ENCODE measurements at regions not wholly inside any gene's neighbourhood (a gene's known extent, or its start where the extent isn't known, plus 50 kb on each side); places are given as distances from the start of the nearest gene placed in this dataset.

- TF ChIP-seq ATF7 (IDR thresholded peaks at IDR 0.05; ENCODE audit: low read depth) = no peak
- no peak for TF ChIP-seq RAD51 (IDR thresholded peaks at IDR 0.05)
- no peak for TF ChIP-seq SMAD5 (IDR thresholded peaks at IDR 0.05; ENCODE audit: low read depth)
- TF ChIP-seq SP1 (IDR thresholded peaks at IDR 0.05; ENCODE audit: low read depth, low read length) = no peak
- TF ChIP-seq RAD21 (IDR thresholded peaks at IDR 0.05; ENCODE audit: insufficient read depth, low read depth, low read length) = no peak
- TF ChIP-seq CREM (IDR thresholded peaks at IDR 0.05; ENCODE audit: low read depth) = no peak
- no peak for TF ChIP-seq SIN3A (IDR thresholded peaks at IDR 0.05; ENCODE audit: low read depth, low read length)
These were observed 871.1 kb upstream of the CELF2 start (continued) for GRCh38 chr10:10146604-10147003.

GRCh38 chr10:10149899-10150298 is 867.8 kb upstream of the CELF2 start:
- no TSS peak for BruUV-seq (replicated peaks)
- DNase-seq (ENCODE audit: low read depth, low spot score) (no peak), FAIRE-seq (no peak)
- TF ChIP-seq TCF7 (IDR thresholded peaks at IDR 0.05; ENCODE audit: borderline replicate concordance) = no peak
- TF ChIP-seq ETV6 (conservative IDR thresholded peaks at IDR 0.05 in 1 of 2, IDR thresholded peaks at IDR 0.05 in 1 of 2; ENCODE audit: borderline replicate concordance in 1 of 2, low read depth in 1 of 2) = no peak
- no peak for TF ChIP-seq CEBPZ (IDR thresholded peaks at IDR 0.05; ENCODE audit: low read depth, low read length)
- TF ChIP-seq HDGF (IDR thresholded peaks at IDR 0.05) = no peak
- no peak for TF ChIP-seq SMAD1 (IDR thresholded peaks at IDR 0.05; ENCODE audit: low read depth, partially characterized antibody)
- TF ChIP-seq MTA3 (IDR thresholded peaks at IDR 0.05; ENCODE audit: borderline replicate concordance, low read length) = no peak
- TF ChIP-seq ZBTB11 (CRISPR knock-in tag; IDR thresholded peaks at IDR 0.05) = no peak
- no peak for TF ChIP-seq JUND (IDR thresholded peaks at IDR 0.05; ENCODE audit: low read depth, low read length)
- TF ChIP-seq CEBPB (IDR thresholded peaks at IDR 0.05; ENCODE audit: borderline replicate concordance in 1 of 2, low read depth in 2 of 2, low read length in 2 of 2) = no peak
- TF ChIP-seq SRF (IDR thresholded peaks at IDR 0.05; ENCODE audit: low read depth in 2 of 2, low read length in 2 of 2) = no peak

More at GRCh38 chr10:10149899-10150298, 867.8 kb upstream of the CELF2 start:
- Histone ChIP-seq H3K4me1 (ENCODE audit: control insufficient read depth, insufficient read depth, low read length) (no peaks in the 10 kb centered on the region), H3K4me3 (no peak overlapping the region), H3K9me3 (replicated peaks; ENCODE audit: control insufficient read depth, insufficient read depth, low read length) (no peaks in the 10 kb centered on the region), H4K20me1 (ENCODE audit: control insufficient read depth, insufficient read depth) (no peaks in the 10 kb centered on the region), H3K4me2 (ENCODE audit: control insufficient read depth, insufficient read depth) (no peak overlapping the region), H3K79me2 (ENCODE audit: control insufficient read depth, insufficient read depth, low read length) (no peaks in the 10 kb centered on the region), H2AFZ (ENCODE audit: control insufficient read depth, low read depth, low read length) (no peak overlapping the region), H3K36me3 (ENCODE audit: control insufficient read depth in 2 of 2, insufficient read depth in 2 of 2, low read length in 1 of 2) (no peaks in the 10 kb centered on the region), H3K27me3 (replicated peaks in 1 of 2; ENCODE audit: control insufficient read depth in 2 of 2, insufficient read depth in 2 of 2, low read length in 1 of 2) (no peaks in the 10 kb centered on the region), H3K9ac (ENCODE audit: control insufficient read depth, insufficient read depth, low read length) (no peak overlapping the region), H3K27ac (ENCODE audit: control insufficient read depth, insufficient read depth) (no peak overlapping the region)
- ATAC-seq = no peak
- ChIA-PET RAD21 (ENCODE audit: unreplicated experiment) (no interaction called here), CTCF (no interaction called here), SMC1A (ENCODE audit: uncharacterized antibody, unreplicated experiment) (no interaction called here), POLR2A (no interaction called here)
- 0% methylated on average over 1 of the region's 1 CpG for WGBS (ENCODE audit: insufficient coverage, insufficient replicate concordance, low lambda C conversion rate, missing lambda C conversion rate)
- in situ Hi-C loops (cut with MboI) (no loop called here), intact Hi-C loops (cut with micrococcal nuclease; ENCODE audit: unreplicated experiment) (no loop called here)
